ENCODE measurements at regions not wholly inside any gene's neighbourhood (a gene's known extent, or its start where the extent isn't known, plus 50 kb on each side); places are given as distances from the start of the nearest gene placed in this dataset.

DNA sequence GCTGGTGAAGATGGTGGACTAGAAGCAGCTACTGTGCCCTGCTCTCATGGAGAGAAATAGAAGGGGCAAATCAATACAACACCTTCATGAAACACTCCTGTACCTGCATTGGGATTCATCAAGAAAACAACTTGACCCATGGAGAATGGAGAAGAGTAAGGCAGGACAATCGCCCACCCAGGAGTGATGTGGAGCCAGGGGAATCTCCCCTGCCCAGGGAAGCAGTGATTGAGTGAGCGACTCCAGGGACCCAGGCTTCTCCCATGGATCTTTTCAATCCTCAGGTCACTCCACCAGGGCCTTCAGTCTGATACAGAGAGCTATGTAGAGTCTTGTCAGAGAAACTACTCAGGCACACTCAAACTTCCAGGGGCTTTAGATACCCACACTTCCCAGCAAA is 161.9 kb upstream of the DYRK2 start:
- BruUV-seq (replicated peaks): no TSS peak

More for the DNA sequence above, 161.9 kb upstream of the DYRK2 start:
- H4K8ac ChIP-seq (ENCODE audit: low read depth in 2 of 2, low read length in 2 of 2): no peak overlapping the region
- intact Hi-C loops (cut with micrococcal nuclease) (no loop called here), dilution Hi-C loops (cut with HindIII; ENCODE audit: low sequenced_read_pairs, unreplicated experiment) (no loop called here), in situ Hi-C loops (cut with MboI; ENCODE audit: low sequenced_read_pairs) (no loop called here)
- no peak overlapping the region for H4K91ac ChIP-seq (ENCODE audit: insufficient read depth, low read depth, low read length)
- ATAC-seq (ENCODE audit: low read depth) (no peak), DNase-seq (no peak)
- WGBS, 2 experiments (ENCODE audit: extremely low coverage in 2 of 2, insufficient read length in 1 of 2): no CpG with 5 or more reads among the region's 2 CpGs
- TF ChIP-seq, protein P1, sequence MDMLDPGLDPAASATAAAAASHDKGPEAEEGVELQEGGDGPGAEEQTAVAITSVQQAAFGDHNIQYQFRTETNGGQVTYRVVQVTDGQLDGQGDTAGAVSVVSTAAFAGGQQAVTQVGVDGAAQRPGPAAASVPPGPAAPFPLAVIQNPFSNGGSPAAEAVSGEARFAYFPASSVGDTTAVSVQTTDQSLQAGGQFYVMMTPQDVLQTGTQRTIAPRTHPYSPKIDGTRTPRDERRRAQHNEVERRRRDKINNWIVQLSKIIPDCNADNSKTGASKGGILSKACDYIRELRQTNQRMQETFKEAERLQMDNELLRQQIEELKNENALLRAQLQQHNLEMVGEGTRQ (IDR thresholded peaks at IDR 0.05; ENCODE audit: low read depth, low read length): no peak
- TF ChIP-seq CEBPB (IDR thresholded peaks at IDR 0.05; ENCODE audit: low read depth, low read length) (no peak), RAD21 (IDR thresholded peaks at IDR 0.05; ENCODE audit: low read length) (no peak), POLR2A (IDR thresholded peaks at IDR 0.05; ENCODE audit: low read depth, low read length) (no peak), NFE2L2 (IDR thresholded peaks at IDR 0.05; ENCODE audit: low read depth, low read length) (no peak), MAZ (IDR thresholded peaks at IDR 0.05; ENCODE audit: borderline replicate concordance, low read depth, low read length) (no peak)
- TF ChIP-seq, protein P2, sequence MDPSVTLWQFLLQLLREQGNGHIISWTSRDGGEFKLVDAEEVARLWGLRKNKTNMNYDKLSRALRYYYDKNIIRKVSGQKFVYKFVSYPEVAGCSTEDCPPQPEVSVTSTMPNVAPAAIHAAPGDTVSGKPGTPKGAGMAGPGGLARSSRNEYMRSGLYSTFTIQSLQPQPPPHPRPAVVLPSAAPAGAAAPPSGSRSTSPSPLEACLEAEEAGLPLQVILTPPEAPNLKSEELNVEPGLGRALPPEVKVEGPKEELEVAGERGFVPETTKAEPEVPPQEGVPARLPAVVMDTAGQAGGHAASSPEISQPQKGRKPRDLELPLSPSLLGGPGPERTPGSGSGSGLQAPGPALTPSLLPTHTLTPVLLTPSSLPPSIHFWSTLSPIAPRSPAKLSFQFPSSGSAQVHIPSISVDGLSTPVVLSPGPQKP (IDR thresholded peaks at IDR 0.05; ENCODE audit: borderline replicate concordance, low read depth, low read length): no peak
- TF ChIP-seq, protein P3, sequence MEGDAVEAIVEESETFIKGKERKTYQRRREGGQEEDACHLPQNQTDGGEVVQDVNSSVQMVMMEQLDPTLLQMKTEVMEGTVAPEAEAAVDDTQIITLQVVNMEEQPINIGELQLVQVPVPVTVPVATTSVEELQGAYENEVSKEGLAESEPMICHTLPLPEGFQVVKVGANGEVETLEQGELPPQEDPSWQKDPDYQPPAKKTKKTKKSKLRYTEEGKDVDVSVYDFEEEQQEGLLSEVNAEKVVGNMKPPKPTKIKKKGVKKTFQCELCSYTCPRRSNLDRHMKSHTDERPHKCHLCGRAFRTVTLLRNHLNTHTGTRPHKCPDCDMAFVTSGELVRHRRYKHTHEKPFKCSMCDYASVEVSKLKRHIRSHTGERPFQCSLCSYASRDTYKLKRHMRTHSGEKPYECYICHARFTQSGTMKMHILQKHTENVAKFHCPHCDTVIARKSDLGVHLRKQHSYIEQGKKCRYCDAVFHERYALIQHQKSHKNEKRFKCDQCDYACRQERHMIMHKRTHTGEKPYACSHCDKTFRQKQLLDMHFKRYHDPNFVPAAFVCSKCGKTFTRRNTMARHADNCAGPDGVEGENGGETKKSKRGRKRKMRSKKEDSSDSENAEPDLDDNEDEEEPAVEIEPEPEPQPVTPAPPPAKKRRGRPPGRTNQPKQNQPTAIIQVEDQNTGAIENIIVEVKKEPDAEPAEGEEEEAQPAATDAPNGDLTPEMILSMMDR (conservative IDR thresholded peaks at IDR 0.05; ENCODE audit: low read depth, low read length): no peak
- H3K9me3 ChIP-seq (ENCODE audit: control insufficient read depth, insufficient read depth, low read length): 0 out of 2 replicates have a peak, but pooled peaks cover 4% of the 10 kb centered on the region
- H2BK20ac ChIP-seq (ENCODE audit: low read depth, low read length): no peak overlapping the region
- H3K36me3 ChIP-seq (ENCODE audit: control insufficient read depth, insufficient read depth, low read length): no peaks in the 10 kb centered on the region
- no peak overlapping the region for H2AFZ ChIP-seq (replicated peaks; ENCODE audit: low read length, poor library complexity)
- H3K79me1 ChIP-seq (ENCODE audit: low read depth in 1 of 2, low read length in 2 of 2): no peaks in the 10 kb centered on the region
- H2BK15ac ChIP-seq (ENCODE audit: low read depth, low read length): no peak overlapping the region
- H2BK5ac ChIP-seq (ENCODE audit: low read depth, low read length, poor library complexity, severe bottlenecking): no peak overlapping the region
- H4K20me1 ChIP-seq (ENCODE audit: insufficient read depth, low read length): no peaks in the 10 kb centered on the region
- no peak overlapping the region for H3K14ac ChIP-seq (replicated peaks; ENCODE audit: low read depth, low read length)
- no peak overlapping the region for H3K23ac ChIP-seq (ENCODE audit: low read depth, low read length)
- no peak overlapping the region for H3K56ac ChIP-seq (ENCODE audit: extremely low read depth, insufficient read depth, low read length)
- POLR2A ChIA-PET (ENCODE audit: unreplicated experiment): no interaction called here
- no peak overlapping the region for H2AK9ac ChIP-seq (replicated peaks; ENCODE audit: low read depth, low read length, poor library complexity)
- no peak overlapping the region for H3K4me2 ChIP-seq (ENCODE audit: low read depth, low read length)
- no peaks in the 10 kb centered on the region; the same call in 1 of the 2 replicates for H3K9me1 ChIP-seq (ENCODE audit: insufficient read depth, low read length)
- H3K4ac ChIP-seq (ENCODE audit: low read depth, low read length): no peak overlapping the region
- CTCF ChIA-PET: no interaction called here
- H3K4me3 ChIP-seq (ENCODE audit: insufficient read depth, low read depth, low read length): no peak overlapping the region
- peaks cover 2% of the 10 kb centered on the region; the same call in 1 of the 2 replicates for H3K27me3 ChIP-seq (ENCODE audit: control insufficient read depth, insufficient read depth, low read length)
- no peak overlapping the region for H3K27ac ChIP-seq (ENCODE audit: insufficient read depth, low read length)
- no peak overlapping the region for H3K18ac ChIP-seq (ENCODE audit: low read depth, low read length)
- no peak overlapping the region for H2BK120ac ChIP-seq (ENCODE audit: low read depth, low read length)
- H3K4me1 ChIP-seq (ENCODE audit: control insufficient read depth, insufficient read depth, low read length): peaks cover 6% of the 10 kb centered on the region; the same call in 1 of the 2 replicates
- H3K9ac ChIP-seq (ENCODE audit: low read depth, low read length): no peak overlapping the region
- H2AK5ac ChIP-seq (ENCODE audit: low read depth, low read length): no peak overlapping the region
- no peak overlapping the region for H4K5ac ChIP-seq (ENCODE audit: low read depth, low read length)
